ENCODE measurements at regions not wholly inside any gene's neighbourhood (a gene's known extent, or its start where the extent isn't known, plus 50 kb on each side); places are given as distances from the start of the nearest gene placed in this dataset.

- H3K4me1 ChIP-seq (ENCODE audit: control insufficient read depth, insufficient read depth, low read length): no peaks in the 10 kb centered on the region
- H3K36me3 ChIP-seq (ENCODE audit: control insufficient read depth, insufficient read depth, low read length): no peaks in the 10 kb centered on the region
- no peak overlapping the region for H3K27ac ChIP-seq (ENCODE audit: low read length)
- no peak overlapping the region for H3K27ac Mint-ChIP-seq
- H3K4me3 Mint-ChIP-seq: no peak overlapping the region
- H3K4me1 Mint-ChIP-seq: no peaks in the 10 kb centered on the region
- DNase-seq (no peak), ATAC-seq (no peak)
- no peaks in the 10 kb centered on the region for H3K27me3 ChIP-seq (ENCODE audit: control insufficient read depth, insufficient read depth, low read length)
- intact Hi-C loops (cut with micrococcal nuclease): no loop called here
- no peaks in the 10 kb centered on the region for H3K9me3 ChIP-seq (ENCODE audit: control insufficient read depth, insufficient read depth, low read length)
- no peak overlapping the region for H3K4me3 ChIP-seq (ENCODE audit: low read length)
- H3K36me3 Mint-ChIP-seq: no peaks in the 10 kb centered on the region
- H3K27me3 Mint-ChIP-seq (ENCODE audit: low read depth in 2 of 2): no peaks in the 10 kb centered on the region
- WGBS (ENCODE audit: insufficient coverage): 86% methylated on average over 1 of the region's 1 CpG
- H3K9me3 Mint-ChIP-seq: peaks cover 4 to 5% of the 10 kb centered on the region in 2 donors
- TF ChIP-seq CTCF (IDR thresholded peaks at IDR 0.05): no peak
These were observed 255.3 kb upstream of the MTNR1B start for GRCh38 chr11:92714111-92714510.

- DNase-seq: no peak
- Mint-ChIP-seq H3K4me1 (no peaks in the 10 kb centered on the region), H3K4me3 (no peak overlapping the region), H3K36me3 (no peaks in the 10 kb centered on the region), H3K27me3 (ENCODE audit: low read depth in 2 of 2) (no peaks in the 10 kb centered on the region), H3K27ac (no peak overlapping the region), H3K9me3 (peaks cover 5 to 6% of the 10 kb centered on the region in 2 donors)
- H3K4me1 ChIP-seq (ENCODE audit: control insufficient read depth, insufficient read depth, low read length): no peaks in the 10 kb centered on the region
- TF ChIP-seq CTCF (IDR thresholded peaks at IDR 0.05): no peak
- no peak overlapping the region for H3K27ac ChIP-seq (ENCODE audit: low read length)
- no peaks in the 10 kb centered on the region for H3K36me3 ChIP-seq (ENCODE audit: control insufficient read depth, insufficient read depth, low read length)
- no peak overlapping the region for H3K4me3 ChIP-seq (ENCODE audit: low read length)
- 100% methylated on average over 1 of the region's 1 CpG for WGBS (ENCODE audit: insufficient coverage)
- intact Hi-C loops (cut with micrococcal nuclease): no loop called here
- no peak for ATAC-seq
- H3K27me3 ChIP-seq (ENCODE audit: control insufficient read depth, insufficient read depth, low read length): no peaks in the 10 kb centered on the region
- no peaks in the 10 kb centered on the region for H3K9me3 ChIP-seq (ENCODE audit: control insufficient read depth, insufficient read depth, low read length)
These were observed 252.2 kb upstream of the MTNR1B start for GRCh38 chr11:92717240-92717639.

- Mint-ChIP-seq H3K4me3 (no peak overlapping the region), H3K9me3 (peaks cover 6 to 10% of the 10 kb centered on the region in 2 donors), H3K4me1 (no peaks in the 10 kb centered on the region), H3K27me3 (ENCODE audit: low read depth in 2 of 2) (no peaks in the 10 kb centered on the region), H3K27ac (no peak overlapping the region), H3K36me3 (no peaks in the 10 kb centered on the region)
- H3K4me3 ChIP-seq (ENCODE audit: low read length): no peak overlapping the region
- DNase-seq (no peak), ATAC-seq (no peak)
- H3K27ac ChIP-seq (ENCODE audit: low read length): no peak overlapping the region
- intact Hi-C loops (cut with micrococcal nuclease): no loop called here
- 77% methylated on average over 2 of the region's 3 CpGs for WGBS (ENCODE audit: insufficient coverage)
- H3K4me1 ChIP-seq (ENCODE audit: control insufficient read depth, insufficient read depth, low read length): no peaks in the 10 kb centered on the region
- H3K9me3 ChIP-seq (ENCODE audit: control insufficient read depth, insufficient read depth, low read length): peaks cover 4% of the 10 kb centered on the region
- H3K36me3 ChIP-seq (ENCODE audit: control insufficient read depth, insufficient read depth, low read length): no peaks in the 10 kb centered on the region
- H3K27me3 ChIP-seq (ENCODE audit: control insufficient read depth, insufficient read depth, low read length): no peaks in the 10 kb centered on the region
- no peak for TF ChIP-seq CTCF (IDR thresholded peaks at IDR 0.05)
These were observed 249.1 kb upstream of the MTNR1B start for GRCh38 chr11:92720385-92720784.

- H3K4me1 ChIP-seq (ENCODE audit: control insufficient read depth, insufficient read depth, low read length): no peaks in the 10 kb centered on the region
- no peaks in the 10 kb centered on the region for H3K27me3 ChIP-seq (ENCODE audit: control insufficient read depth, insufficient read depth, low read length)
- Mint-ChIP-seq H3K27me3 (ENCODE audit: low read depth in 2 of 2) (no peaks in the 10 kb centered on the region), H3K4me1 (no peaks in the 10 kb centered on the region), H3K9me3 (peaks cover 2 to 5% of the 10 kb centered on the region in 2 donors), H3K36me3 (no peaks in the 10 kb centered on the region), H3K27ac (no peak overlapping the region), H3K4me3 (no peak overlapping the region)
- 100% methylated on average over 1 of the region's 1 CpG for WGBS (ENCODE audit: insufficient coverage)
- H3K36me3 ChIP-seq (ENCODE audit: control insufficient read depth, insufficient read depth, low read length): no peaks in the 10 kb centered on the region
- H3K4me3 ChIP-seq (ENCODE audit: low read length): no peak overlapping the region
- H3K9me3 ChIP-seq (ENCODE audit: control insufficient read depth, insufficient read depth, low read length): peaks cover 4% of the 10 kb centered on the region
- no peak for TF ChIP-seq CTCF (IDR thresholded peaks at IDR 0.05)
- H3K27ac ChIP-seq (ENCODE audit: low read length): no peak overlapping the region
- intact Hi-C loops (cut with micrococcal nuclease): no loop called here
- DNase-seq: no peak
- ATAC-seq: no peak
These were observed 244.1 kb upstream of the MTNR1B start for GRCh38 chr11:92725352-92725751.
